Glutamatergic neuron (in vitro differentiated cells): ENCODE measurements at regions not wholly inside any gene's neighbourhood (a gene's known extent, or its start where the extent isn't known, plus 50 kb on each side); places are given as distances from the start of the nearest gene placed in this dataset.
"Not testable (repeated sequence)": the region's sequence is repeated elsewhere in the genome, so short reads cannot be mapped to it uniquely, and the experiment has no call there.

Experiments used
- DNase-seq: peaks from one replicate; pipeline ENCODE4 v3.0.0; 2022
- H3K27ac Mint-ChIP-seq: one replicate; pipeline ENCODE4 v1.8.0; 2020; ENCODE audit warnings: mild to moderate bottlenecking, mixed read lengths, inconsistent platforms; ENCODE audit not compliant: unreplicated experiment
- H3K27me3 Mint-ChIP-seq: one replicate; pipeline ENCODE4 v1.8.0; 2020; ENCODE audit warnings: mild to moderate bottlenecking, moderate library complexity, mixed read lengths, inconsistent platforms; ENCODE audit not compliant: unreplicated experiment
- H3K36me3 Mint-ChIP-seq: one replicate; pipeline ENCODE4 v1.8.0; 2020; ENCODE audit warnings: mild to moderate bottlenecking, mixed read lengths, inconsistent platforms; ENCODE audit not compliant: unreplicated experiment
- H3K4me1 Mint-ChIP-seq: one replicate; pipeline ENCODE4 v1.8.0; 2020; ENCODE audit warnings: mild to moderate bottlenecking, low read depth, mixed read lengths, inconsistent platforms; ENCODE audit not compliant: unreplicated experiment
- H3K4me3 Mint-ChIP-seq: one replicate; pipeline ENCODE4 v1.8.0; 2020; ENCODE audit warnings: mild to moderate bottlenecking, mixed read lengths, inconsistent platforms; ENCODE audit not compliant: unreplicated experiment
- H3K9me3 Mint-ChIP-seq: one replicate; pipeline ENCODE4 v1.8.0; 2020; ENCODE audit warnings: mild to moderate bottlenecking, moderate library complexity, mixed read lengths, inconsistent platforms; ENCODE audit not compliant: unreplicated experiment
- CTCF ChIP-seq: fragments of 200-600 bp; sonication (generic); IDR thresholded peaks from one replicate; pipeline ENCODE4 v1.5.0; 2021; ENCODE audit not compliant: partially characterized antibody, unreplicated experiment

GRCh38 chr14:106631879-106632278 lies 1105.5 kb downstream of the TMEM121 start:
- TF ChIP-seq CTCF = no peak
- H3K27me3 Mint-ChIP-seq = no peaks in the 10 kb centered on the region
- H3K27ac Mint-ChIP-seq = no peak overlapping the region
- no peak for DNase-seq
- peaks cover 27% of the 10 kb centered on the region for H3K9me3 Mint-ChIP-seq
- H3K4me3 Mint-ChIP-seq = no peak overlapping the region
- peaks cover 14% of the 10 kb centered on the region for H3K36me3 Mint-ChIP-seq
- H3K4me1 Mint-ChIP-seq = no peaks in the 10 kb centered on the region

GRCh38 chr14:106633721-106634120 lies 1107.3 kb downstream of the TMEM121 start:
- peaks cover 28% of the 10 kb centered on the region for H3K9me3 Mint-ChIP-seq
- no peak overlapping the region for H3K4me3 Mint-ChIP-seq
- H3K4me1 Mint-ChIP-seq = no peaks in the 10 kb centered on the region
- no peak for DNase-seq
- no peak for TF ChIP-seq CTCF
- no peaks in the 10 kb centered on the region for H3K27me3 Mint-ChIP-seq
- no peak overlapping the region for H3K27ac Mint-ChIP-seq
- H3K36me3 Mint-ChIP-seq = peaks cover 14% of the 10 kb centered on the region

- no peak for DNase-seq
- H3K4me3 Mint-ChIP-seq = no peak overlapping the region
- H3K27ac Mint-ChIP-seq = no peak overlapping the region
- no peaks in the 10 kb centered on the region for H3K27me3 Mint-ChIP-seq
- no peak for TF ChIP-seq CTCF
- H3K9me3 Mint-ChIP-seq = peaks cover 23% of the 10 kb centered on the region
- no peaks in the 10 kb centered on the region for H3K4me1 Mint-ChIP-seq
- peaks cover 14% of the 10 kb centered on the region for H3K36me3 Mint-ChIP-seq
Measured at GRCh38 chr14:106635569-106635968, 1109.2 kb downstream of the TMEM121 start.

DNA sequence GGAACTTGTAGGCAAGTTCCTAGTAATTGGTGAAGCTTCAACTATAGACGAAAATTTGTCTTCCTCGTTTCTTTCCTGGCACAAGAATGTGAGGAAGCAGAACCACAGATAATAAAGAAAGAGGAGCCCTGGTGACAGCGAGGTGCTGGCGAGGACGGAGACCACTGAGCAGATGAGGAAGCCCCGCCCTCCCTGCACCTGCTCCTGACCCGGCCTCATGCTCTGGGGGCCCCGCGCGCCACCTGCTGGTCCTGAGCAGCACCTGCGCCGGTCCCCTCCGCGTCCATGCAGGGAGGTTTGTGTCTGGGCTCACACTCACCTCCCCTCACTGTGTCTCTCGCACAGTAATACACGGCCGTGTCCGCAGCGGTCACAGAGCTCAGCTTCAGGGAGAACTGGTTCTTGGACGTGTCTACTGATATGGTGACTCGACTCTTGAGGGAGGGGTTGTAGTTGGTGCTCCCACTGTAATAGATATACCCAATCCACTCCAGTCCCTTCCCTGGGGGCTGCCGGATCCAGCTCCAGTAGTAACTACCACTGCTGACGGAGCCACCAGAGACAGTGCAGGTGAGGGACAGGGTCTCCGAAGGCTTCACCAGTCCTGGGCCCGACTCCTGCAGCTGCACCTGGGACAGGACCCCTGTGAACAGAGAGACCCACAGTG lies 1112.5 kb downstream of the TMEM121 start:
- peaks cover 30% of the 10 kb centered on the region for H3K9me3 Mint-ChIP-seq
- not testable (repeated sequence) for H3K27me3 Mint-ChIP-seq, DNase-seq, H3K27ac Mint-ChIP-seq, H3K4me3 Mint-ChIP-seq, H3K4me1 Mint-ChIP-seq
- peaks cover 23% of the 10 kb centered on the region for H3K36me3 Mint-ChIP-seq

DNA sequence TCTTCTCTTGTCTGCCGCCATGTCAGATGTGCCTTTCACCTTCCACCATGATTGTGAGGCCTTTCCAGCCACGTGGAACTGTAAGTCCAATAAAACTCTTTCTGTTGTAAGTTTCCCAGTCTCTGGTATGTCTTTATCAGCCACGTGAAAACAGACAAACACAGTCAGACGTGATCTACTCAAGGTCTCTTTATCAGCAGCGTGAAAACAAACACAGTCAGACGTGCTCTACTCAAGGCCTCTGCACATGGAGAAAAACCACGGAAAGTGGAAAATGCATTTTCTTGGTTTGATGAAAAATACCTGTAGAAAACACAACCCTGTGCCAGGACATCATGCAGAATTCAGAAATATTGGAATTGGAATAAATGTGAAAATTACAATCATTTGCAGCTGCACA lies 1115.7 kb downstream of the TMEM121 start:
- Mint-ChIP-seq H3K9me3 (peaks cover 13% of the 10 kb centered on the region), H3K27ac (no peak overlapping the region), H3K36me3 (peaks cover 8% of the 10 kb centered on the region), H3K4me1 (no peaks in the 10 kb centered on the region), H3K27me3 (no peaks in the 10 kb centered on the region), H3K4me3 (no peak overlapping the region)
- no peak for DNase-seq
- TF ChIP-seq CTCF = no peak

DNA sequence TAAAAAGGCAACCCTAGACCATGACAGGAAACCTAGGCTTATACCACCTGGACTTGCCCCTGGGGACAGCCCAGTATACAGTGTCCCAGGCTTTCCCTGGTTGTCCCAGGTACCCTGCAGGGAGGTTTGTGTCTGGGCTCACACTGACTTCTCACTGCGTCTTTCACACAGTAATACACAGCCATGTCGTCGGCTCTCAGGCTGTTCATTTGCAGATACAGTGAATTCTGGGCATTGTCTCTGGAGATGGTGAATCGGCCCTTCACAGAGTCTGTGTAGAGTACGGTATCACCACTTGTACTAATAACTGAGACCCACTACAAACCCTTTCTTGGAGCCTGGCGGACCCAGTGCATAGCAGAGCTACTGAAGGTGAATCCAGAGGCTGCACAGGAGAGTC lies 1116.6 kb downstream of the TMEM121 start:
- not testable (repeated sequence) for DNase-seq, H3K27ac Mint-ChIP-seq, H3K27me3 Mint-ChIP-seq, H3K4me1 Mint-ChIP-seq, H3K36me3 Mint-ChIP-seq, H3K4me3 Mint-ChIP-seq
- H3K9me3 Mint-ChIP-seq = peaks cover 13% of the 10 kb centered on the region

GRCh38 chr14:106648874-106649273 lies 1122.5 kb downstream of the TMEM121 start:
- H3K9me3 Mint-ChIP-seq = not testable (repeated sequence)

More at GRCh38 chr14:106648874-106649273, 1122.5 kb downstream of the TMEM121 start:
- H3K27me3 Mint-ChIP-seq, DNase-seq, H3K27ac Mint-ChIP-seq, H3K4me1 Mint-ChIP-seq, H3K4me3 Mint-ChIP-seq: not testable (repeated sequence)
- peaks cover 10% of the 10 kb centered on the region for H3K36me3 Mint-ChIP-seq
